Mesothelial cell of epicardium (in vitro differentiated cells): ENCODE measurements at regions not wholly inside any gene's neighbourhood (a gene's known extent, or its start where the extent isn't known, plus 50 kb on each side); places are given as distances from the start of the nearest gene placed in this dataset.

Experiments used
- DNase-seq, 2 experiments: peaks; one replicate each; pipeline ENCODE4 v3.0.0; 2021; ENCODE audit warnings: low spot score in 2 of 2; ENCODE audit not compliant: unreplicated experiment in 2 of 2
- H3K27ac Mint-ChIP-seq: 2 replicates; pipeline ENCODE4 v1.8.0; 2021; ENCODE audit warnings: mixed read lengths
- H3K27me3 Mint-ChIP-seq: 2 replicates; pipeline ENCODE4 v1.8.0; 2021; ENCODE audit warnings: low read depth, mixed read lengths
- H3K36me3 Mint-ChIP-seq: 2 replicates; pipeline ENCODE4 v1.8.0; 2021; ENCODE audit warnings: mixed read lengths
- H3K4me1 Mint-ChIP-seq: 2 replicates; pipeline ENCODE4 v1.8.0; 2021; ENCODE audit warnings: mixed read lengths
- H3K4me3 Mint-ChIP-seq: 2 replicates; pipeline ENCODE4 v1.8.0; 2021; ENCODE audit warnings: mild to moderate bottlenecking, moderate library complexity, mixed read lengths
- H3K9me3 Mint-ChIP-seq: 2 replicates; pipeline ENCODE4 v1.8.0; 2021; ENCODE audit warnings: mixed read lengths
- TF ChIP-seq, protein P1 (sequence below): fragments of 200-600 bp; sonication (generic); IDR thresholded peaks from one replicate; pipeline ENCODE4 v1.5.0; 2021; ENCODE audit warnings: antibody characterized with exemption; ENCODE audit not compliant: unreplicated experiment

- DNase-seq, result no peak
- no peak overlapping the region for H3K27ac Mint-ChIP-seq
- TF ChIP-seq, protein P1, sequence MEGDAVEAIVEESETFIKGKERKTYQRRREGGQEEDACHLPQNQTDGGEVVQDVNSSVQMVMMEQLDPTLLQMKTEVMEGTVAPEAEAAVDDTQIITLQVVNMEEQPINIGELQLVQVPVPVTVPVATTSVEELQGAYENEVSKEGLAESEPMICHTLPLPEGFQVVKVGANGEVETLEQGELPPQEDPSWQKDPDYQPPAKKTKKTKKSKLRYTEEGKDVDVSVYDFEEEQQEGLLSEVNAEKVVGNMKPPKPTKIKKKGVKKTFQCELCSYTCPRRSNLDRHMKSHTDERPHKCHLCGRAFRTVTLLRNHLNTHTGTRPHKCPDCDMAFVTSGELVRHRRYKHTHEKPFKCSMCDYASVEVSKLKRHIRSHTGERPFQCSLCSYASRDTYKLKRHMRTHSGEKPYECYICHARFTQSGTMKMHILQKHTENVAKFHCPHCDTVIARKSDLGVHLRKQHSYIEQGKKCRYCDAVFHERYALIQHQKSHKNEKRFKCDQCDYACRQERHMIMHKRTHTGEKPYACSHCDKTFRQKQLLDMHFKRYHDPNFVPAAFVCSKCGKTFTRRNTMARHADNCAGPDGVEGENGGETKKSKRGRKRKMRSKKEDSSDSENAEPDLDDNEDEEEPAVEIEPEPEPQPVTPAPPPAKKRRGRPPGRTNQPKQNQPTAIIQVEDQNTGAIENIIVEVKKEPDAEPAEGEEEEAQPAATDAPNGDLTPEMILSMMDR, result no peak
- H3K4me3 Mint-ChIP-seq, result no peak overlapping the region
- H3K36me3 Mint-ChIP-seq, result no peaks in the 10 kb centered on the region
- peaks cover 10% of the 10 kb centered on the region for H3K27me3 Mint-ChIP-seq
- peaks cover 20% of the 10 kb centered on the region for H3K9me3 Mint-ChIP-seq
- no peaks in the 10 kb centered on the region for H3K4me1 Mint-ChIP-seq
These were observed 64.1 kb upstream of the TSPAN11 start for GRCh38 chr12:30862486-30862885.

GRCh38 chr12:30859226-30859625, 67.3 kb upstream of the TSPAN11 start:
- H3K9me3 Mint-ChIP-seq, result no peaks in the 10 kb centered on the region
- no peak overlapping the region for H3K4me3 Mint-ChIP-seq
- H3K4me1 Mint-ChIP-seq, result no peaks in the 10 kb centered on the region
- TF ChIP-seq, protein P1, result no peak
- no peak overlapping the region for H3K27ac Mint-ChIP-seq
- no peak for DNase-seq
- H3K36me3 Mint-ChIP-seq, result no peaks in the 10 kb centered on the region
- H3K27me3 Mint-ChIP-seq, result peaks cover 7% of the 10 kb centered on the region

- Mint-ChIP-seq H3K27me3 (peaks cover 6% of the 10 kb centered on the region), H3K27ac (no peak overlapping the region), H3K4me1 (no peaks in the 10 kb centered on the region), H3K36me3 (no peaks in the 10 kb centered on the region), H3K4me3 (no peak overlapping the region), H3K9me3 (no peaks in the 10 kb centered on the region)
- no peak for DNase-seq
- TF ChIP-seq, protein P1, result no peak
These were observed 68.1 kb upstream of the TSPAN11 start for GRCh38 chr12:30858471-30858870.

DNA sequence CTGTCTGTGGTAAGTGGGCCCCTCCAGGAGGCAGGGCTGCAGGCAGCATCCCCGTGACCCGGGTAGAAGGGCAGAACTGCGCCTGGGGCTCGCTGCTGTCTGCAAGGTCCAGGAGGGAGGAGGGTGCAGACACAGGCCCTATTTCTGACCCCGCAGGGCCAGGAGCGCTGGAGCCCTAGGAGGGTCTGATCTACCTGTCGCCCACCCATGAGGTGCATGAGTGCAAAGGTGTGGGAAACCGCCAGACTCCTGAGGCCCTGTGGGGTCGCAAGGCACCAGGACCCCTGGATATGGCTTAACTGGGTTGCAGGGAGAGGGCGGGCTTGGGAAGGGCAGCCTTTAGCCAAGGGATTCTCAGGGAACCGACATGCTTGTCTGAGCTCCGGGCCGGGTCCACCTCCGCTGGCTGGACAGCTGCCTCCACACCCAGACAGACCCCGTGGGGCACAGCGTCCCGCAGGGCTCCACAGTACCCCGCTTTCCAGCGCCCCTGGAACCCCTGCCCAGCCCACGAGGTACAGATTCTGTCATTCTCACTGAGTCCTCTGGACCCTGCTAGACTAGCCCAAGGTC, 72.9 kb upstream of the TSPAN11 start:
- Mint-ChIP-seq H3K27ac (no peak overlapping the region), H3K4me1 (peaks cover 8% of the 10 kb centered on the region), H3K36me3 (no peaks in the 10 kb centered on the region), H3K4me3 (no peak overlapping the region), H3K27me3 (no peaks in the 10 kb centered on the region), H3K9me3 (no peaks in the 10 kb centered on the region)
- TF ChIP-seq, protein P1, result no peak
- no peak for DNase-seq

- no peak overlapping the region for H3K4me3 Mint-ChIP-seq
- H3K27ac Mint-ChIP-seq, result no peak overlapping the region
- H3K9me3 Mint-ChIP-seq, result no peaks in the 10 kb centered on the region
- no peaks in the 10 kb centered on the region for H3K27me3 Mint-ChIP-seq
- DNase-seq, result no peak
- TF ChIP-seq, protein P1, result no peak
- peaks cover 10% of the 10 kb centered on the region for H3K4me1 Mint-ChIP-seq
- H3K36me3 Mint-ChIP-seq, result no peaks in the 10 kb centered on the region
These were observed 75.9 kb upstream of the TSPAN11 start for GRCh38 chr12:30850684-30851083.

- Mint-ChIP-seq H3K9me3 (no peaks in the 10 kb centered on the region), H3K36me3 (no peaks in the 10 kb centered on the region), H3K27me3 (no peaks in the 10 kb centered on the region), H3K27ac (no peak overlapping the region), H3K4me3 (no peak overlapping the region), H3K4me1 (peaks cover 14% of the 10 kb centered on the region)
- TF ChIP-seq, protein P1, result peak; percentile 56
- DNase-seq, result no peak
These were observed 79.3 kb upstream of the TSPAN11 start for GRCh38 chr12:30847259-30847658.
